Neural crest cell (in vitro differentiated cells): ENCODE measurements at regions not wholly inside any gene's neighbourhood (a gene's known extent, or its start where the extent isn't known, plus 50 kb on each side); places are given as distances from the start of the nearest gene placed in this dataset.

Source experiments
- DNase-seq: peaks from one replicate; pipeline ENCODE4 v3.0.0; 2021; ENCODE audit warnings: low read depth, mixed read lengths, low spot score
- H3K27ac Mint-ChIP-seq: one replicate; pipeline ENCODE4 v1.8.0; 2021; ENCODE audit warnings: mild to moderate bottlenecking, mixed read lengths; ENCODE audit not compliant: unreplicated experiment
- H3K27me3 Mint-ChIP-seq: 2 replicates; pipeline ENCODE4 v1.8.0; 2021; ENCODE audit warnings: low read depth, mild to moderate bottlenecking, mixed read lengths
- H3K36me3 Mint-ChIP-seq: 2 replicates; pipeline ENCODE4 v1.8.0; 2021; ENCODE audit warnings: low read depth, mild to moderate bottlenecking, mixed read lengths
- H3K4me1 Mint-ChIP-seq: 2 replicates; pipeline ENCODE4 v1.8.0; 2021; ENCODE audit warnings: mixed read lengths
- H3K4me3 Mint-ChIP-seq: one replicate; pipeline ENCODE4 v1.8.0; 2021; ENCODE audit warnings: mild to moderate bottlenecking, mixed read lengths
- H3K9me3 Mint-ChIP-seq: 2 replicates; pipeline ENCODE4 v1.8.0; 2021; ENCODE audit warnings: mixed read lengths
- CTCF ChIP-seq: fragments of 200-600 bp; sonication (generic); conservative IDR thresholded peaks from 2 replicates; pipeline ENCODE4 v1.5.0; 2021; ENCODE audit warnings: antibody characterized with exemption, mild to moderate bottlenecking

GRCh38 chr5:67617051-67617450, 420.5 kb upstream of the CD180 start:
- H3K27me3 Mint-ChIP-seq: no peaks in the 10 kb centered on the region
- H3K4me1 Mint-ChIP-seq: peaks cover 21% of the 10 kb centered on the region
- no peak for TF ChIP-seq CTCF
- no peak for DNase-seq
- no peaks in the 10 kb centered on the region for H3K9me3 Mint-ChIP-seq
- H3K36me3 Mint-ChIP-seq: no peaks in the 10 kb centered on the region
- H3K27ac Mint-ChIP-seq: no peak overlapping the region
- H3K4me3 Mint-ChIP-seq: no peak overlapping the region

GRCh38 chr5:67612961-67613360, 416.4 kb upstream of the CD180 start:
- H3K4me1 Mint-ChIP-seq: peaks cover 4% of the 10 kb centered on the region
- no peak overlapping the region for H3K4me3 Mint-ChIP-seq
- DNase-seq: no peak
- no peaks in the 10 kb centered on the region for H3K9me3 Mint-ChIP-seq
- no peaks in the 10 kb centered on the region for H3K27me3 Mint-ChIP-seq
- no peaks in the 10 kb centered on the region for H3K36me3 Mint-ChIP-seq
- TF ChIP-seq CTCF: no peak
- no peak overlapping the region for H3K27ac Mint-ChIP-seq

- H3K4me3 Mint-ChIP-seq: no peak overlapping the region
- H3K9me3 Mint-ChIP-seq: peaks cover 6% of the 10 kb centered on the region
- TF ChIP-seq CTCF: no peak
- peaks cover 8% of the 10 kb centered on the region for H3K4me1 Mint-ChIP-seq
- DNase-seq: no peak
- no peak overlapping the region for H3K27ac Mint-ChIP-seq
- H3K27me3 Mint-ChIP-seq: no peaks in the 10 kb centered on the region
- H3K36me3 Mint-ChIP-seq: no peaks in the 10 kb centered on the region
Measured at GRCh38 chr5:67610186-67610912, 413.8 kb upstream of the CD180 start.

GRCh38 chr5:67607958-67608357, 411.4 kb upstream of the CD180 start:
- H3K4me1 Mint-ChIP-seq: peaks cover 9% of the 10 kb centered on the region
- TF ChIP-seq CTCF: no peak
- peaks cover 9% of the 10 kb centered on the region for H3K9me3 Mint-ChIP-seq
- no peak for DNase-seq
- peaks cover 6% of the 10 kb centered on the region for H3K36me3 Mint-ChIP-seq
- H3K4me3 Mint-ChIP-seq: no peak overlapping the region
- no peak overlapping the region for H3K27ac Mint-ChIP-seq
- H3K27me3 Mint-ChIP-seq: no peaks in the 10 kb centered on the region

- Mint-ChIP-seq H3K27ac (no peak overlapping the region), H3K4me3 (no peak overlapping the region), H3K4me1 (peaks cover 9% of the 10 kb centered on the region), H3K27me3 (no peaks in the 10 kb centered on the region), H3K9me3 (peaks cover 15% of the 10 kb centered on the region), H3K36me3 (peaks cover 12% of the 10 kb centered on the region)
- no peak for TF ChIP-seq CTCF
- no peak for DNase-seq
Measured at GRCh38 chr5:67606586-67606947, 410.0 kb upstream of the CD180 start.
